Keratinocyte (primary cell): ENCODE measurements at regions not wholly inside any gene's neighbourhood (a gene's known extent, or its start where the extent isn't known, plus 50 kb on each side); places are given as distances from the start of the nearest gene placed in this dataset.

Experiments used
- DNase-seq: peaks from one replicate; pipeline ENCODE4 v3.0.0-alpha.2; 2011; ENCODE audit warnings: low read depth, missing footprints, low spot score
- FAIRE-seq: peaks from 2 replicates; lab custom pipeline; 2011; peaks lifted over from hg19 to GRCh38; lab: Jason Lieb, UNC
- H2AFZ ChIP-seq: 2 replicates; pipeline ENCODE4 v1.6.0; 2012; ENCODE audit warnings: low read length, control low read depth, inconsistent platforms; ENCODE audit not compliant: control insufficient read depth
- H3K27ac ChIP-seq: 2 replicates; pipeline ENCODE4 v1.5.1; 2011; ENCODE audit warnings: low read length; ENCODE audit not compliant: control insufficient read depth, insufficient read depth
- H3K27me3 ChIP-seq: 3 replicates; pipeline ENCODE4 v1.6.0; 2011; ENCODE audit warnings: low read length; ENCODE audit not compliant: control insufficient read depth, insufficient read depth; ENCODE audit errors: extremely low read depth
- H3K36me3 ChIP-seq, 2 experiments: 2 replicates in 1 of 2; 3 replicates in 1 of 2; pipeline ENCODE4 v1.5.1; 2011; ENCODE audit warnings: low read length in 2 of 2, mild to moderate bottlenecking in 1 of 2; ENCODE audit not compliant: control insufficient read depth in 2 of 2, insufficient read depth in 2 of 2; ENCODE audit errors: extremely low read depth in 1 of 2
- H3K4me1 ChIP-seq: 3 replicates; pipeline ENCODE4 v1.5.1; 2011; ENCODE audit warnings: low read length; ENCODE audit not compliant: control insufficient read depth, insufficient read depth; ENCODE audit errors: extremely low read depth
- H3K4me2 ChIP-seq: 3 replicates; pipeline ENCODE4 v1.6.0; 2011; ENCODE audit warnings: low read depth, low read length; ENCODE audit not compliant: control insufficient read depth, insufficient read depth; ENCODE audit errors: extremely low read depth
- H3K4me3 ChIP-seq, 3 experiments: fragments of 200-600 bp in 1 of 3; sonication (generic) in 1 of 3; 2 replicates in 2 of 3; 3 replicates in 1 of 3; pipeline ENCODE4 v1.5.1; 2011 to 2016; ENCODE audit warnings: low read length in 3 of 3, mild to moderate bottlenecking in 3 of 3, control low read depth in 2 of 3, inconsistent platforms in 1 of 3, low read depth in 1 of 3, mixed read lengths in 1 of 3, mixed run types in 1 of 3, moderate library complexity in 1 of 3; ENCODE audit not compliant: control insufficient read depth in 2 of 3, insufficient read depth in 2 of 3; ENCODE audit errors: extremely low read depth in 1 of 3
- H3K79me2 ChIP-seq: 2 replicates; pipeline ENCODE4 v1.6.0; 2012; ENCODE audit warnings: low read length; ENCODE audit not compliant: control insufficient read depth, insufficient read depth
- H3K9ac ChIP-seq: 3 replicates; pipeline ENCODE4 v1.6.0; 2011; ENCODE audit warnings: low read length; ENCODE audit not compliant: control insufficient read depth, insufficient read depth; ENCODE audit errors: extremely low read depth
- H3K9me1 ChIP-seq: 3 replicates; pipeline ENCODE4 v1.6.0; 2011; ENCODE audit warnings: low read length; ENCODE audit not compliant: control insufficient read depth, insufficient read depth; ENCODE audit errors: extremely low read depth
- H3K9me3 ChIP-seq: 2 replicates; pipeline ENCODE4 v1.5.1; 2012; ENCODE audit warnings: low read depth, low read length; ENCODE audit not compliant: control insufficient read depth
- H4K20me1 ChIP-seq: 3 replicates; pipeline ENCODE4 v1.6.0; 2011; ENCODE audit warnings: low read length; ENCODE audit not compliant: control insufficient read depth, insufficient read depth; ENCODE audit errors: extremely low read depth
- CTCF ChIP-seq, 3 experiments: IDR thresholded peaks in 1 of 3; conservative IDR thresholded peaks in 1 of 3; optimal IDR thresholded peaks in 1 of 3; 2 replicates in 2 of 3; 3 replicates in 1 of 3; pipeline versions ENCODE3 to v1.5.1; 2011; ENCODE audit warnings: low read length in 3 of 3, mild to moderate bottlenecking in 3 of 3, moderate library complexity in 2 of 3, control low read depth in 1 of 3, inconsistent platforms in 1 of 3; ENCODE audit not compliant: insufficient read depth in 2 of 3; ENCODE audit errors: extremely low read depth in 1 of 3
- EZH2 ChIP-seq: IDR thresholded peaks from one replicate; pipeline ENCODE4 v1.6.1; 2012; ENCODE audit warnings: inconsistent platforms, mild to moderate bottlenecking, low read length, moderate library complexity
- dilution Hi-C: fragments of 300-500 bp; cut with MboI; formaldehyde crosslinking; loops from one replicate; pipeline ENCODE4 v1.7.0; 2020; ENCODE audit warnings: low sequenced_read_pairs; ENCODE audit not compliant: extremely low pct_ligation_motif_present

GRCh38 chr6:9399916-9400315 lies 964.6 kb upstream of the SLC35B3 start:
- dilution Hi-C loops, result no loop called here
- H3K36me3 ChIP-seq, result no peaks in the 10 kb centered on the region
- H3K27me3 ChIP-seq, result no peaks in the 10 kb centered on the region
- H3K9me1 ChIP-seq, result no peaks in the 10 kb centered on the region
- H3K79me2 ChIP-seq, result no peaks in the 10 kb centered on the region
- no peaks in the 10 kb centered on the region for H3K9me3 ChIP-seq
- H3K9ac ChIP-seq, result no peak overlapping the region
- DNase-seq (no peak), FAIRE-seq (no peak)
- no peak overlapping the region for H3K4me2 ChIP-seq
- H2AFZ ChIP-seq, result no peak overlapping the region
- TF ChIP-seq EZH2, result no peak
- TF ChIP-seq CTCF (optimal IDR thresholded peaks at IDR 0.05 in 1 of 3, IDR thresholded peaks at IDR 0.05 in 1 of 3, conservative IDR thresholded peaks at IDR 0.05 in 1 of 3; ENCODE audit: extremely low read depth in 1 of 3, insufficient read depth in 2 of 3, low read length in 3 of 3), result no peak
- H4K20me1 ChIP-seq, result no peaks in the 10 kb centered on the region
- H3K27ac ChIP-seq, result no peak overlapping the region
- peaks cover 3% of the 10 kb centered on the region for H3K4me1 ChIP-seq
- no peak overlapping the region for H3K4me3 ChIP-seq

- Histone ChIP-seq H3K4me2 (no peak overlapping the region), H3K9me1 (no peaks in the 10 kb centered on the region), H3K9me3 (no peaks in the 10 kb centered on the region), H3K4me3 (no peak overlapping the region), H4K20me1 (no peaks in the 10 kb centered on the region), H3K79me2 (no peaks in the 10 kb centered on the region), H3K4me1 (no peaks in the 10 kb centered on the region), H3K36me3 (no peaks in the 10 kb centered on the region), H3K9ac (no peak overlapping the region), H2AFZ (no peak overlapping the region), H3K27ac (no peak overlapping the region), H3K27me3 (no peaks in the 10 kb centered on the region)
- no peak for DNase-seq
- TF ChIP-seq CTCF (optimal IDR thresholded peaks at IDR 0.05 in 1 of 3, IDR thresholded peaks at IDR 0.05 in 1 of 3, conservative IDR thresholded peaks at IDR 0.05 in 1 of 3; ENCODE audit: extremely low read depth in 1 of 3, insufficient read depth in 2 of 3, low read length in 3 of 3) (no peak), EZH2 (no peak)
- FAIRE-seq, result no peak
- dilution Hi-C loops, result no loop called here
Observed at GRCh38 chr6:9398767-9399373, 963.5 kb upstream of the SLC35B3 start.
